OCI-LY1 (cell line): ENCODE measurements at regions not wholly inside any gene's neighbourhood (a gene's known extent, or its start where the extent isn't known, plus 50 kb on each side); places are given as distances from the start of the nearest gene placed in this dataset.

Experiments used
- CTCF ChIP-seq: fragments of 200-600 bp; sonication (generic), shearing (Covaris generic); IDR thresholded peaks from 2 replicates; pipeline ENCODE4 v1.5.1; 2017; ENCODE audit warnings: mild to moderate bottlenecking, antibody characterized with exemption, low read length, moderate library complexity, mixed read lengths
- EZH2 ChIP-seq: fragments of 200-600 bp; sonication (generic), shearing (Covaris generic); IDR thresholded peaks from 2 replicates; pipeline ENCODE4 v1.8.0; 2017; ENCODE audit warnings: borderline replicate concordance, mixed run types, mild to moderate bottlenecking, antibody characterized with exemption, low read length, moderate library complexity, mixed read lengths

GRCh38 chr11:92556431-92556830, 331.8 kb downstream of the FAT3 start:
- no peak for TF ChIP-seq CTCF
- TF ChIP-seq EZH2, result no peak
